ENCODE measurements at regions not wholly inside any gene's neighbourhood (a gene's known extent, or its start where the extent isn't known, plus 50 kb on each side); places are given as distances from the start of the nearest gene placed in this dataset.

DNA sequence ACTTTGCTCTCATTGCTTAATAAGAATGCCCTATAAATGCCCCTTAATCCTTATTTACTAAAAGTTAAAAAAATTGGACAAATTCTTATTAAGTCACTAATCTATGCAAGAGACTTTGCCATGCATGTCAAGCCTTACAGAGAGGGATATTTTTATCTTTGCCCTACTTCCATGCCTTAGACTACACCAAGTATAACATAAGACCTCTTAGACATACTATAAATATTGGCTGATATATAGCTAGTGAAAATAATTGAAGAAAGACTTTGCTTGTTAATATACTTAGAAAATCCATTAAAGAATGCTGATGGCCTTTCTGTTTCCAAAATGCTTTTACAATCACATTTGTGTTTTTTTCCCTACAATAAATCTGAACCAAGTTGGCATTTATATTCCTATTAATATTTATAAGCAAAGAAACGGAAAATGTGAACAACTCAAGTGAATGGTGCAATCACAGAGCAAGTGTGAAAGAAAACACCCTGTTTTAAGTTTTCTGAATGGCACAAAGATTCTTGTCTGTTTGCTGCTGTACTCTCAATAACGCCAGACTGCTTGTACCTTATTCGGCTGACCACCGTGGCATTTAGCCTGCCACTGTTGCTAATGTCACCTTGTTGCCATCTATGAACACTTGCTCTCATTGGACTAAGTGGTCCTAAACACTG is 105.0 kb downstream of the MC4R start:
- no peak for TF ChIP-seq CTCF (IDR thresholded peaks at IDR 0.05; ENCODE audit: low read depth, low read length)
- no peak for TF ChIP-seq EZH2phosphoT487 (IDR thresholded peaks at IDR 0.05; ENCODE audit: low read depth)

All from OCI-LY3 (cell line).